ENCODE measurements at regions not wholly inside any gene's neighbourhood (a gene's known extent, or its start where the extent isn't known, plus 50 kb on each side); places are given as distances from the start of the nearest gene placed in this dataset.

GRCh38 chr7:85719981-85720953 lies 533.4 kb upstream of the SEMA3D start:
- TF ChIP-seq CTCF (IDR thresholded peaks at IDR 0.05; ENCODE audit: low read depth, low read length) (no peak), POLR2A (IDR thresholded peaks at IDR 0.05; ENCODE audit: extremely low read depth, insufficient read length) (no peak), MAX (IDR thresholded peaks at IDR 0.05; ENCODE audit: low read depth, low read length) (peak; percentile 69)

Data from NB4 (cell line).